Cardiac fibroblast (primary cell): ENCODE measurements at regions not wholly inside any gene's neighbourhood (a gene's known extent, or its start where the extent isn't known, plus 50 kb on each side); places are given as distances from the start of the nearest gene placed in this dataset.

Experiments
- DNase-seq, 2 donors: peaks; one replicate each; pipeline versions ENCODE4 v3.0.0 to v3.0.0-alpha.2; 2010; ENCODE audit warnings: low read depth in 2 of 2
- H3K4me3 ChIP-seq, 2 donors: replicated peaks in 1 of 2; 1 replicate in 1 of 2; 2 replicates in 1 of 2; pipeline ENCODE4 v1.5.1; 2011; ENCODE audit warnings: low read depth in 2 of 2, low read length in 2 of 2, mild to moderate bottlenecking in 2 of 2, moderate library complexity in 1 of 2
- CTCF ChIP-seq: IDR thresholded peaks from one replicate; pipeline ENCODE4 v1.5.1; 2011; ENCODE audit warnings: low read depth, mild to moderate bottlenecking, low read length, inconsistent platforms

- TF ChIP-seq CTCF: no peak
- DNase-seq: no peak
- no peak overlapping the region for H3K4me3 ChIP-seq
Measured at GRCh38 chr6:23388086-23388783, 737.8 kb upstream of the NRSN1 start.

GRCh38 chr6:23389386-23389785, 736.6 kb upstream of the NRSN1 start:
- no peak for TF ChIP-seq CTCF

GRCh38 chr6:23390221-23390620, 735.8 kb upstream of the NRSN1 start:
- no peak for DNase-seq
- TF ChIP-seq CTCF: no peak
- H3K4me3 ChIP-seq: no peak overlapping the region

More at GRCh38 chr6:23389386-23389785, 736.6 kb upstream of the NRSN1 start:
- no peak overlapping the region for H3K4me3 ChIP-seq
- no peak for DNase-seq

GRCh38 chr6:23394681-23395080, 731.3 kb upstream of the NRSN1 start:
- H3K4me3 ChIP-seq: no peak overlapping the region
- peak in 1 of 2 donors; percentile 1 for DNase-seq
- TF ChIP-seq CTCF: no peak

- no peak for DNase-seq
- no peak for TF ChIP-seq CTCF
- H3K4me3 ChIP-seq: no peak overlapping the region
Measured at GRCh38 chr6:23395381-23395780, 730.6 kb upstream of the NRSN1 start.

GRCh38 chr6:23396949-23397348, 729.1 kb upstream of the NRSN1 start:
- TF ChIP-seq CTCF: no peak
- H3K4me3 ChIP-seq: no peak overlapping the region
- no peak for DNase-seq

- no peak for DNase-seq
- H3K4me3 ChIP-seq: no peak overlapping the region
- TF ChIP-seq CTCF: no peak
Measured at GRCh38 chr6:23403460-23403859, 722.6 kb upstream of the NRSN1 start.
